Breast epithelium (tissue), 3 donors: ENCODE measurements at regions not wholly inside any gene's neighbourhood (a gene's known extent, or its start where the extent isn't known, plus 50 kb on each side); places are given as distances from the start of the nearest gene placed in this dataset.

Experiments used
- CTCF ChIP-seq, 3 donors: fragments of 450-650 bp; IDR thresholded peaks; one replicate each; pipeline ENCODE4 v1.5.1; 2016 to 2017; ENCODE audit warnings: antibody characterized with exemption in 3 of 3, mild to moderate bottlenecking in 3 of 3, moderate library complexity in 3 of 3
- POLR2A ChIP-seq: fragments of 450-650 bp; IDR thresholded peaks from one replicate; pipeline ENCODE4 v1.6.1; 2016; ENCODE audit warnings: antibody characterized with exemption, mild to moderate bottlenecking, moderate library complexity
- POLR2AphosphoS5 ChIP-seq, 3 donors: sonication (generic); formaldehyde crosslinking; IDR thresholded peaks; one replicate each; pipeline ENCODE4 v1.6.1; 2017; ENCODE audit warnings: antibody characterized with exemption in 3 of 3

GRCh38 chr9:99663297-99663696 lies 158.4 kb upstream of the NR4A3 start:
- TF ChIP-seq CTCF (IDR thresholded peaks at IDR 0.05) (no peak), POLR2AphosphoS5 (IDR thresholded peaks at IDR 0.05) (no peak), POLR2A (no peak)
